Keratinocyte (primary cell): ENCODE measurements at regions not wholly inside any gene's neighbourhood (a gene's known extent, or its start where the extent isn't known, plus 50 kb on each side); places are given as distances from the start of the nearest gene placed in this dataset.

Experiments used
- DNase-seq: peaks from one replicate; pipeline ENCODE4 v3.0.0-alpha.2; 2011; ENCODE audit warnings: low read depth, missing footprints, low spot score
- FAIRE-seq: peaks from 2 replicates; lab custom pipeline; 2011; peaks lifted over from hg19 to GRCh38; lab: Jason Lieb, UNC
- H2AFZ ChIP-seq: 2 replicates; pipeline ENCODE4 v1.6.0; 2012; ENCODE audit warnings: low read length, control low read depth, inconsistent platforms; ENCODE audit not compliant: control insufficient read depth
- H3K27ac ChIP-seq: 2 replicates; pipeline ENCODE4 v1.5.1; 2011; ENCODE audit warnings: low read length; ENCODE audit not compliant: control insufficient read depth, insufficient read depth
- H3K27me3 ChIP-seq: 3 replicates; pipeline ENCODE4 v1.6.0; 2011; ENCODE audit warnings: low read length; ENCODE audit not compliant: control insufficient read depth, insufficient read depth; ENCODE audit errors: extremely low read depth
- H3K36me3 ChIP-seq, 2 experiments: 2 replicates in 1 of 2; 3 replicates in 1 of 2; pipeline ENCODE4 v1.5.1; 2011; ENCODE audit warnings: low read length in 2 of 2, mild to moderate bottlenecking in 1 of 2; ENCODE audit not compliant: control insufficient read depth in 2 of 2, insufficient read depth in 2 of 2; ENCODE audit errors: extremely low read depth in 1 of 2
- H3K4me1 ChIP-seq: 3 replicates; pipeline ENCODE4 v1.5.1; 2011; ENCODE audit warnings: low read length; ENCODE audit not compliant: control insufficient read depth, insufficient read depth; ENCODE audit errors: extremely low read depth
- H3K4me2 ChIP-seq: 3 replicates; pipeline ENCODE4 v1.6.0; 2011; ENCODE audit warnings: low read depth, low read length; ENCODE audit not compliant: control insufficient read depth, insufficient read depth; ENCODE audit errors: extremely low read depth
- H3K4me3 ChIP-seq, 3 experiments: fragments of 200-600 bp in 1 of 3; sonication (generic) in 1 of 3; 2 replicates in 2 of 3; 3 replicates in 1 of 3; pipeline ENCODE4 v1.5.1; 2011 to 2016; ENCODE audit warnings: low read length in 3 of 3, mild to moderate bottlenecking in 3 of 3, control low read depth in 2 of 3, inconsistent platforms in 1 of 3, low read depth in 1 of 3, mixed read lengths in 1 of 3, mixed run types in 1 of 3, moderate library complexity in 1 of 3; ENCODE audit not compliant: control insufficient read depth in 2 of 3, insufficient read depth in 2 of 3; ENCODE audit errors: extremely low read depth in 1 of 3
- H3K79me2 ChIP-seq: 2 replicates; pipeline ENCODE4 v1.6.0; 2012; ENCODE audit warnings: low read length; ENCODE audit not compliant: control insufficient read depth, insufficient read depth
- H3K9ac ChIP-seq: 3 replicates; pipeline ENCODE4 v1.6.0; 2011; ENCODE audit warnings: low read length; ENCODE audit not compliant: control insufficient read depth, insufficient read depth; ENCODE audit errors: extremely low read depth
- H3K9me1 ChIP-seq: 3 replicates; pipeline ENCODE4 v1.6.0; 2011; ENCODE audit warnings: low read length; ENCODE audit not compliant: control insufficient read depth, insufficient read depth; ENCODE audit errors: extremely low read depth
- H3K9me3 ChIP-seq: 2 replicates; pipeline ENCODE4 v1.5.1; 2012; ENCODE audit warnings: low read depth, low read length; ENCODE audit not compliant: control insufficient read depth
- H4K20me1 ChIP-seq: 3 replicates; pipeline ENCODE4 v1.6.0; 2011; ENCODE audit warnings: low read length; ENCODE audit not compliant: control insufficient read depth, insufficient read depth; ENCODE audit errors: extremely low read depth
- EZH2 ChIP-seq: IDR thresholded peaks from one replicate; pipeline ENCODE4 v1.6.1; 2012; ENCODE audit warnings: inconsistent platforms, mild to moderate bottlenecking, low read length, moderate library complexity
- dilution Hi-C: fragments of 300-500 bp; cut with MboI; formaldehyde crosslinking; loops from one replicate; pipeline ENCODE4 v1.7.0; 2020; ENCODE audit warnings: low sequenced_read_pairs; ENCODE audit not compliant: extremely low pct_ligation_motif_present
- TF ChIP-seq, protein P1 (sequence below), 3 experiments: IDR thresholded peaks in 1 of 3; conservative IDR thresholded peaks in 1 of 3; optimal IDR thresholded peaks in 1 of 3; 2 replicates in 2 of 3; 3 replicates in 1 of 3; pipeline versions ENCODE3 to v1.5.1; 2011; ENCODE audit warnings: low read length in 3 of 3, mild to moderate bottlenecking in 3 of 3, moderate library complexity in 2 of 3, control low read depth in 1 of 3, inconsistent platforms in 1 of 3; ENCODE audit not compliant: insufficient read depth in 2 of 3; ENCODE audit errors: extremely low read depth in 1 of 3

DNA sequence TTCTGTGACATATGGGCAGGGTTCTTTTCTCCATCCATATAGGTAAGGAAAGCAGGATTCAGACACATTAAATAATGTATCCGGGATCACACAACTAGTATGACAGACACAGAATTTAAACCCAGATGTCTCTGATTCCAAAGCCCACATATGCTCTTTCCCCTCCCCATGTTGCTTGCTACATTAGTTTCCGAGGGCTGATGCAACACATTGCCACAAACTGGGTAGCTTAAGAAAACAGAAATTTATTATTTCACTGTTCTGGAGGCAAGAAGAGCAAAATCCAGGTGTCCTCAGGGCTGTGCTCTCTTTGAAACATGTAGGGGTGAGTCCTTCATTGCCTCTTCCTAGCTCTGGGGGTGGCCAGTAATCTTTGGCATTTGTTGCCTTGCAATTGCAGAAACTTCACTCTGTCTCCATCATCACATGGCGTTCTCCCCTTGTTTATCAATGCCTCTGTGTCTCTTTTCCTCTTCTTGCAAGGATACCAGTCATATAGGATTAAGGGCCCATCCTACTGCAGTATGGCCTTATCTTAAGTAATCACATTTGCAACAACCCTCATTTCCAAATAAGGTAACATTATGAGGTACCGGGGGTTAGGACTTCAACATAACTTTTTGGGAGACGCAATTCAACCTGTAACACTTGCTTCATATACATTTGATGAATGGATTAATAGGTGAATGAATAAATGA lies 83.0 kb upstream of the CCND2 start:
- DNase-seq (no peak), FAIRE-seq (no peak)
- TF ChIP-seq, protein P1, sequence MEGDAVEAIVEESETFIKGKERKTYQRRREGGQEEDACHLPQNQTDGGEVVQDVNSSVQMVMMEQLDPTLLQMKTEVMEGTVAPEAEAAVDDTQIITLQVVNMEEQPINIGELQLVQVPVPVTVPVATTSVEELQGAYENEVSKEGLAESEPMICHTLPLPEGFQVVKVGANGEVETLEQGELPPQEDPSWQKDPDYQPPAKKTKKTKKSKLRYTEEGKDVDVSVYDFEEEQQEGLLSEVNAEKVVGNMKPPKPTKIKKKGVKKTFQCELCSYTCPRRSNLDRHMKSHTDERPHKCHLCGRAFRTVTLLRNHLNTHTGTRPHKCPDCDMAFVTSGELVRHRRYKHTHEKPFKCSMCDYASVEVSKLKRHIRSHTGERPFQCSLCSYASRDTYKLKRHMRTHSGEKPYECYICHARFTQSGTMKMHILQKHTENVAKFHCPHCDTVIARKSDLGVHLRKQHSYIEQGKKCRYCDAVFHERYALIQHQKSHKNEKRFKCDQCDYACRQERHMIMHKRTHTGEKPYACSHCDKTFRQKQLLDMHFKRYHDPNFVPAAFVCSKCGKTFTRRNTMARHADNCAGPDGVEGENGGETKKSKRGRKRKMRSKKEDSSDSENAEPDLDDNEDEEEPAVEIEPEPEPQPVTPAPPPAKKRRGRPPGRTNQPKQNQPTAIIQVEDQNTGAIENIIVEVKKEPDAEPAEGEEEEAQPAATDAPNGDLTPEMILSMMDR (optimal IDR thresholded peaks at IDR 0.05 in 1 of 3, IDR thresholded peaks at IDR 0.05 in 1 of 3, conservative IDR thresholded peaks at IDR 0.05 in 1 of 3; ENCODE audit: extremely low read depth in 1 of 3, insufficient read depth in 2 of 3, low read length in 3 of 3): no peak
- TF ChIP-seq EZH2: no peak
- Histone ChIP-seq H3K4me1 (no peaks in the 10 kb centered on the region), H3K36me3 (no peaks in the 10 kb centered on the region), H2AFZ (no peak overlapping the region), H3K27ac (no peak overlapping the region), H3K79me2 (no peaks in the 10 kb centered on the region), H3K9me3 (no peaks in the 10 kb centered on the region), H3K4me3 (no peak overlapping the region), H3K27me3 (no peaks in the 10 kb centered on the region), H4K20me1 (no peaks in the 10 kb centered on the region), H3K4me2 (no peak overlapping the region), H3K9me1 (no peaks in the 10 kb centered on the region), H3K9ac (no peak overlapping the region)
- dilution Hi-C loops: no loop called here

DNA sequence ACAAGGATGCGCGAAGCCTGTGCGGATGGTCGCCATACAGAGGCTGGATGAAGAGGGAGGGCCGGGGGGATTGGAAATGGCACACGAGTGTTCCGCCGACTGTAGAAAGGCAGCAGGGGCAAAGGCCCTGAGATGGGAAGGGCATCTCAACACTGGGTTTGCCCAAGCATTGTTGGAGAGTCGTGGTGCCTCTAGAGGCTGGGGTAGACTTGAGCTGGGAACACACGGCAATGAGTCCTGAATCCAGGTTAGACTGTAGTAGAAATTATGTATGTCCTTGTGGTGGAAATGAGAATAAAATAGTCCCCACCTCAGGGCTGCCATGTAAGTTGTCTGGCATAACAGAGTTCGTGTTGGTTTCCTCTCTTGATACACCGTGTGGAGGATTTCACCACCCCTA lies 83.8 kb upstream of the CCND2 start:
- Histone ChIP-seq H3K4me1 (no peaks in the 10 kb centered on the region), H3K9me1 (no peaks in the 10 kb centered on the region), H2AFZ (no peak overlapping the region), H4K20me1 (no peaks in the 10 kb centered on the region), H3K9me3 (no peaks in the 10 kb centered on the region), H3K79me2 (no peaks in the 10 kb centered on the region), H3K4me3 (no peak overlapping the region), H3K9ac (no peak overlapping the region), H3K36me3 (no peaks in the 10 kb centered on the region), H3K27ac (no peak overlapping the region), H3K27me3 (no peaks in the 10 kb centered on the region), H3K4me2 (no peak overlapping the region)
- no peak for TF ChIP-seq EZH2
- TF ChIP-seq, protein P1 (optimal IDR thresholded peaks at IDR 0.05 in 1 of 3, IDR thresholded peaks at IDR 0.05 in 1 of 3, conservative IDR thresholded peaks at IDR 0.05 in 1 of 3; ENCODE audit: extremely low read depth in 1 of 3, insufficient read depth in 2 of 3, low read length in 3 of 3): no peak
- FAIRE-seq (no peak), DNase-seq (no peak)
- dilution Hi-C loops: no loop called here
